ENCODE measurements at regions not wholly inside any gene's neighbourhood (a gene's known extent, or its start where the extent isn't known, plus 50 kb on each side); places are given as distances from the start of the nearest gene placed in this dataset.

DNA sequence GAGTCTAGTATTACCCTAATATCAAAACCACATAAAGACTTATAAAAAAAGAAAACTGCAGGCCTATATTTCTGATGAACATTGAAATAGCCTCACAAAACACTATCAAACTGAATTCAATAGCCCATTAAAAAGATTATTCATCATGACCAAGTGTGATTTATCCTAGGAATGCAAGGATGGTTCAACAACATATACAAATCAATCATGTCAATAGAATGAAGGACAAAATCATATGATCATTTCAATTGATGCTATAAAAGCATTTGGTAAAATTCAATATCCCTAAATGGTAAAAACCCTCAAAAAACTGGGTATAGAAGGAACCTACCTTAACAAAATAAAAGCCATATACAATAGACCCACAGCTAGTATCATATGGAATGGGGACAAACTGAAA is 797.9 kb upstream of the INTU start:
- TF ChIP-seq YY1 (IDR thresholded peaks at IDR 0.05; ENCODE audit: insufficient read depth, insufficient replicate concordance, low read depth, low read length) (no peak), KDM5B (CRISPR knock-in tag; IDR thresholded peaks at IDR 0.05; ENCODE audit: borderline replicate concordance) (no peak), ESRRA (CRISPR knock-in tag; IDR thresholded peaks at IDR 0.05; ENCODE audit: low read depth) (no peak), SOX6 (IDR thresholded peaks at IDR 0.05) (no peak), SOX6 (CRISPR knock-in tag; IDR thresholded peaks at IDR 0.05) (no peak), CTCF (CRISPR knock-in tag; IDR thresholded peaks at IDR 0.05) (no peak), SRF (IDR thresholded peaks at IDR 0.05; ENCODE audit: low read depth, low read length) (no peak), ZNF687 (CRISPR knock-in tag; IDR thresholded peaks at IDR 0.05) (no peak)
